ENCODE measurements at regions not wholly inside any gene's neighbourhood (a gene's known extent, or its start where the extent isn't known, plus 50 kb on each side); places are given as distances from the start of the nearest gene placed in this dataset.
"Not testable (repeated sequence)": the region's sequence is repeated elsewhere in the genome, so short reads cannot be mapped to it uniquely, and the experiment has no call there.

GRCh38 chr7:39765833-39766232 lies 142.5 kb downstream of the RALA start:
- not testable (repeated sequence) for TF ChIP-seq RELA (CRISPR knock-in tag; IDR thresholded peaks at IDR 0.05; ENCODE audit: borderline replicate concordance); NFYB (CRISPR knock-in tag; conservative IDR thresholded peaks at IDR 0.05; ENCODE audit: low read depth); CTCF (IDR thresholded peaks at IDR 0.05); IRF1 (CRISPR knock-in tag; IDR thresholded peaks at IDR 0.05); NFATC4 (CRISPR knock-in tag; IDR thresholded peaks at IDR 0.05); GABPB1 (CRISPR knock-in tag; IDR thresholded peaks at IDR 0.05); NFE2L1 (CRISPR knock-in tag; IDR thresholded peaks at IDR 0.05); ESRRA (CRISPR knock-in tag; IDR thresholded peaks at IDR 0.05; ENCODE audit: borderline replicate concordance); IRF2 (CRISPR knock-in tag; IDR thresholded peaks at IDR 0.05; ENCODE audit: borderline replicate concordance, low read depth); ELF4 (CRISPR knock-in tag; IDR thresholded peaks at IDR 0.05; ENCODE audit: low read depth); MXD4 (CRISPR knock-in tag; IDR thresholded peaks at IDR 0.05; ENCODE audit: borderline replicate concordance)

All from WTC11 (cell line).